Glomerular visceral epithelial cell (primary cell): ENCODE measurements at regions not wholly inside any gene's neighbourhood (a gene's known extent, or its start where the extent isn't known, plus 50 kb on each side); places are given as distances from the start of the nearest gene placed in this dataset.
"Not testable (repeated sequence)": the region's sequence is repeated elsewhere in the genome, so short reads cannot be mapped to it uniquely, and the experiment has no call there.

Experiments
- DNase-seq: peaks from one replicate; pipeline ENCODE4 v3.0.0-alpha.2; 2016; ENCODE audit errors: extremely low spot score

DNA sequence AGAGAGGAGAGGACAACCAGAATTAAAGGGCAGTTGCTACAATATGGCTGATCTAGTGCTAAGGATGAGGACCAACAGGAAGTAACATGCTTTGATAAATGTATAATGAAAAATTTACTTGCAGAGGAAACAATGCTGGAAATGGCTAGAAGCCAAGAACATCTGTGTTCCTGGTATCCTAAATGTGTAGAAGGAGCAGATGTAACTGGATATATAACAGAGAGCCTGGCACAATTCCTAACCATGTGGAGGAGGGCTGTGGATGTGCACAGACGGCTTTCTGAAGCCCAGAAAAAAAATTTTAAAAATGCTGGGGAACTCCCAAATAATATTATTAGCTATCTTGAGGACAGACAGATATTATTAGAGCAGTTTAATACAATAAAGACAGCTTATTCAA lies 159.4 kb upstream of the GBE1 start:
- no peak for DNase-seq

DNA sequence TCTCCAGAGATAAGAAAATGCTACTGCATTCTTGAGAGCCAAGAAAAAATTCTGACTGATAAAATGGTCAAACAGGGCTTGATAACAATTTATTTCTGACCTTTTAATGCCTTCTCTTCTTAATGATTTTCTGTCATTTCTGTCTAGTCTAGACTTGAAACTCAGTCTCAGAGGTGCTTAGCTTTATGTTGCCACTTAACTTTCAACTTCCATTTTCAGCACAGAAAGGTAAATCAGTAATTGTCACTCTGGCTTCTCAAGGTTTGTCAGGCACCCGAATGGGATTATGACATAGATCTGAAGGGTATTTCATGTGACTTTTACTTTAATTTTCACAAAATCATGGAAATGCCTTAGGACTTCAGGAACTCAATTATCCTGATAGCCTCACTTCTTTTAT lies 155.4 kb upstream of the GBE1 start:
- no peak for DNase-seq

DNA sequence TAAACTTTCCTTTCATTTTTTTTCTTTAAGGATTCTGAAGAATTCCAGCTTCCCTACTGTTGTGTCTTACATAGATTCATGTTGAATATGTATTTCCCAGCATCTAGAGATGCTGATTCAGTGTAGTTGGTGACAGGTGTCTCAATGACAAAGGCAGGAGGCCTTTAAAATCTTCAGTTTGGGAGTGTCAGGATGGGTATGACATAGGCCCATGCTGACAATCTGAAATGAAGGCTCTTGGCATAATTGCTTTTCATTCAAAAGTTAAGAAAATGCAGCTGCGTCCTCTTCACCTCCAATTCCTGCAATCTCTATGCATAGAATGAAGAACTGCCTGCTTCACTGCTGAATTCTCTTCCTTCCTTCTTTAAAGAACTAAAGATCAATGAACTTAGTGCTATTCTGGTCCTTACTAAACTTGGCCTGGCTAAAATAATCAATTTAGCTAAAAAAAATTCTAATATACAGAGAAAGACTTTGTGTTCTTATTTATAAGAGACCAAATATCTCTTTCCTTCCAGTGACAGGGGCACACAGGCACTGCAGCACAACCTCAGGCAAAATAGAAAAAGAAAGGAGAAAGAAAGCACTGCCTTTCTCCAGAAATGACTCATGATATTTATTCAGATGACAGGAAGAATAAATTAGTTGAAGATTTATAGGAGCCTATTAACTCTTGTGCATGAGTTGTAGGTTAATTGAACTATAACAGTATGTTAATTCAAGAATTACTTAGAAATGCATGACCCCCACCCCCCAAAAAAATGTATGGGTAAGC lies 152.6 kb upstream of the GBE1 start:
- no peak for DNase-seq

DNA sequence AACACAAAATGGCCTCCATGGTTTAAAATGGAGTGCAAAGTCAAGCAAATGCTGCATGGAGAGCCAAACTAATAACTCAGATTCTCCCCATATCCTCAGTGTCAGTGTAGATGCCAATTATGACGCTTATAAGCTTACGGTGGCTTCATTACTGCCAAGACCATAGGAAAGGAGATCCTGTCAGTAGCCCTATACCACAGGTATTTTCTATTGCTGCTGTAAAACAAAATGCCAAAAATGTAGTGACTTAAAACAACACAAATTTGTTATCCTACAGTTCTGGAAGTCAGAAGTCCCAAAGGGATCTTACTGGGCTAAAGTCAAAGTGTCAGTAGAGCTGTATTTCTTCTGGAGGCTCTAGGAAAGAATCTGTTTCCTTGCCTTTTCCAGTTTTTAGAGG lies 149.8 kb upstream of the GBE1 start:
- no peak for DNase-seq

DNA sequence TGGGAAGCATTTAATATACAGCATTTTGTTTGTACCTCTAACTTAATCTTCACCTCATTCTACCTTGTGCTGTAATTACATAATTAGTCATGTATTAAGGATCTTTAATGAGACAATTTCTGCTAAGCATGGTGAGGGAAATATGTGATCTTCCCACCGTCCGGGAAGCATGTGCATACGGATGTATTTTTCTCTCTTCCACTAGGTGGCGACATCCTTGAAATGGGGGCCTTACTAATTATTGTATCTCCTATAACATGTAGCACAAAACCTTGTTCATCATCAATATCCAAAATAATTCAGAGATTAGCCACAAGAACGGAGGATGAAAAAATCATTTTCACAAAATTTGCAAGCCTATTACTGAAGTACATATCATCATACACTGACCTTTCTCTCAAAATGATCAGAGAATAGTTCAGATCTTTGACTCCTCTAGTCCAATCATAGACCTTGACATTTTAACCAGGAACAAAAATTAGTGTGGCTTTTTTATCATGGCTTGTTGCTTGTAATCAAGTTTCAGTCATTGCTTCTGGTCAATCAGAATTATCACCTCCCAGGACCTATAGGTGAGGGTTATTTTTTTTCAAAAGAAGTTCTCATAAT lies 148.9 kb upstream of the GBE1 start:
- peak; percentile 38 for DNase-seq

DNA sequence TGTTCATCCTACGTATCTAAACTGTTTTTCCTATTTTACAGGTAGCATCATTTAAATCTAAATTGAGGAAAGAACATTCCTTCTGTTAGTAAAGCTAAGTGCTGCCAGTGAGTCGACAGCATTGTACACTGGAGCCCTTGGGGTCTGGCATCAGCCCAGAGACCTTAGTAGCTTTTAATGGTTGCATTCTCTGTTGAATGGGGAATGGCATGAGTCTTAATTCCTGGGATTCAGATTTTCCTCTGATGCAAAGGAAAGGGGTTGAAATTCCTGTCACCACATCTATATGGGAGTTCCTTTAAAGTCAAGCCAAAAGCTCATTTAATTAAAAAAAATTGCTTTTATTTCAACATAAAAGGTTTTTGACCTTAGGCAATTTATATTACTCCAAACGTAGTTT lies 148.4 kb upstream of the GBE1 start:
- no peak for DNase-seq

DNA sequence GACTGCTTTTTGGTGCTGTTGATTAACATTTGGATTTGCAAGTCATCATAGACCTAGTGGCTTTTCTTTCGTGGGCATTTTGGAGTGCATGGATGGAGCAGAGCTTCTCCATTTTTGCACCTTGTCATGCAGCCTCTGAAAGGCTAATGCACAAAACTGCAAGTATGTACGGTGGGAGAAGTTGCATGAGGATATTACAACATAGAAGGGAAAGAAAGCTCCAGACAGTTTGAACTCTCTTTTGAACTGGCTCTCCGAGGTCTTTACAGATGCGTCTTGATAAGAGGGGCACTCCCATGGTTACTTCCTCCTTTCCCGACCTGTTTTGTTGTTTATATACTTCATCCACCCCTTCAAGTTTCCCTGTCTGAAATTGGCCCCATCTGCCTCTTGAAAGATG lies 147.1 kb upstream of the GBE1 start:
- no peak for DNase-seq

DNA sequence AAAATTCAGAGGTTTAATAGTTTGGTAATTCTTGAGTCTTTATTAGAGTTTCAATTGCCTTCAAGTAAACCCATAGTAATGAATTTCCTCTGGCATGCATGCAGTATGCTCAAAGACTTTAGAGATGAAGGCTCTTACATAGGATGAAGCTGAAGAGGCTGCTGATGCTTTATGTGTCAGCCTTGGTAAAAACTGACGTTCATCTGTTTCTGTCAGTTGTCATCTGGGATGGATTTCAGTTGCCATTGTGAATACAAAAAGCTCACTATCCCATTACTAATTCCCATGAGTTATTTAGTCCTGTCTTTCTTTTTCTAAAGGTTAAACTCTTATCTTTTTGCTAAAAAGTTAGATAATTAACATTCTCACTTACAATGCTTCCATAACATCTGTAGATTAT lies 136.9 kb upstream of the GBE1 start:
- no peak for DNase-seq

DNA sequence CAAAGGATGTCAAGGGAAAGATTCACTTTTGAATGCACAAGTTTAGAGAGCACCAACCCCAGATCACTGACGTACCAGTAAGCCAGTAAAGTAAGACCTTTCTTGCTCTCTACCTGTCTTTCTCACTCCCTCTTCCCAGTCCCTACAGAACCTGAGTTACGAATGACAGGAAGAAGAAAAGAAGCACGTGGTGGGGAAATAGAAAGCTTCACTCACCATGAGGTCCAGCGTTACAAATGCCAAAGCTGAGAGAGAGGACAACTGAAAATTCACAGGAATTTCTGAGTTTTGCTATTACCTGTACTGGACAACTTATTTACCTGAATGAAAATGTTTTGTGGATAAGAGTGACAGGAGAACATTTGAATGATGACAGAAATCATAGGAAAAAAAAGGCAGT lies 133.2 kb upstream of the GBE1 start:
- DNase-seq = no peak

DNA sequence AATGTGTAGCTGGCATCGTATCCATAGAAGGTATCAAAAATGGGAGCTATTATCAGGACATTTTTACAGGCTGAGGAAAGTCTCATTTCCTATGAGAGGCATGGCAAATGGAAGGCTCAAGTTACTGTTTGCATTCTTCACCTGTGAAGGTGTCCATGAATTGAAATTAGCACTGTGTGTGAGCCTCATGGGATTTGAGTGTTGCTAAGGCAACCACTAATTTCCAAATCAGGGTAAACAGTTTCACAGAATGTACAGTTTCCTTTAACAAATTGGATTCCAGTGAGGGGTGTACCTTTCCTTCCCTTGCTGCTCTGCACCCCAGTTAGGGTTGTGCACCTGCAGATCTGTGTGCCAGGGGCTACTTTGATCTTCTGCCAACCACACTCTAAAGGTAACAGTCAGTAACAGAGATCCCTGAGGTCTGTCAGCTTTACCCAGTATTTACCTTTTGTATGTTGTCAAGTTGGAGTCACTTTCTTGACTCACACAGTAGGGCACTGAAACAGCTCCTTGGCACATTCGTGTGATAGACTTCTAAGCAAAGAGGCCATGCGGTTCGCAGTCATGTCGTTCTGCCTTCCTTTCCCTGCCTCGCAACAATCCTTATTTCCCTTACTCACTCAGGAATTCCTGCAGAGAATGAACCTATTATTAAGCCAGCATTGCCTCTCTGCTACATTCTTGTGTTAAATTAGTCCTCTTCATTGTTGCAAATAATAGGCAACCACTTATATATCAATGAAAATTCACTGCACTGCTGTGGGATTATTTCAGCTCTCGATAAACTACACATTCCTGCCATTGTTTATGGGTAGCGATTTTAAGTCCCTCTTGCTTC lies 129.8 kb upstream of the GBE1 start:
- no peak for DNase-seq

DNA sequence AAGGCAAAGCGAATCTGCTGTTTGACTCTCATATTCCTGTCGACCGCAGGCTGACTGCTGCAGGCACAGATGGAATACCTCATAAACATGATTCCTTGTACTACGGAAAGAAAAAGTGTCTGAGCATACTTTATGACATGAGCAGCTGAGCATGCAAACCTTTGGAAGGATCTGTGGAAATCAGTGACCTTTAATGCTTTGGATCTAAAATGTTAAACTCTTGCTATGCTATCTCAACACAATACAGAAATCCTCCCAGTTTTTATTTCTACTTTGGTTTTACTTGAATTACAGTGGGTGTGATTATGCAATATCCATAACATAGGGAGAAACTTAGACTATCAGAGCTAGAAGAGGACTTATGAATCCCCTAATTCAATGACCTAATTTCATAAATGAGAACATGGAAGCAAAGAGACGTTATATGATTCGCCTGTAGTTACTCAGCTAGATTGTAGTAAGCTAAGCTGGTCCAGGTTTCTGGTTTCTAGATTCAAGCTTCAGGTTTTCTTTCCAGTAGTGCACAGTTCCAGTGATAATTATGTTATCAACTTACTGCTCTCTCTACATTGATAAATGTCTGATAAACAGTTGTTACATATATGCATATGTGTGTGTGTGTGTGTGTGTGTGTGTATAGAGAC lies 127.6 kb upstream of the GBE1 start:
- no peak for DNase-seq

DNA sequence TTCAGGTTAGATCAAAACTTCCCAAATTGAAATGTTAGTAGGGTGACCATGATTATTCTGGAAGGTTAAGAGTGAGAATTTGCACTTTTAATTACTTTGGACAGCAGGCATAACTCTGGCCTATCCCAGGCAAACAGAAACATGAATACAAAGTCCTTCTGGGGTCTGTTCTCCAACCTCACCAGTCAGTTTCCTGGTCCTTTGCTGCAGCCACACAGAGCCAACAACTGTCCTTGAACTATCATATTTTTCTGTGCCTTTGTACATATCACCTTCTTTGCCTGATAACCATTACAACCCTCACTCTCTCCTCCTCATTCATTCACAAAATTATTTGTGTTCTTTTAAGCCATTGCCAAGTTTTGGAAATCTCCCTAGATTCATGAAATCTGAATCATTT lies 126.0 kb upstream of the GBE1 start:
- DNase-seq = no peak

DNA sequence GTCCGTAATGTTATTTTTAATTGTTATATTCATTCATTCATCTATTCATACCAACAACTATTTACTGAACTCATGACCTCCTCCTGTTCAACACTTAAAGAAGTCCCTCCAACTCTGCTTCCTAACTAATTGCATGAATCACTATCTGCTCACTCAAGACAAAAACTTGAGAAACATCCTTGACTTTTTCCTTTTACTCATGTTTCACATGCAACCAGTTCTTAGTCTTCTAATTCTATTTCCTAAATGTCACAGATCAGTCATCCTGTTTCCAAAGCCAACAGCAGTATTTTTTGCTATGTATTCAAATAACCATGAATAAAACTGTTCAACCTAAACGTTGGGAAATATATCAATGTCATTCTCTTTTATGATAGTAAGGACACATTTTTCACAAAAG lies 124.6 kb upstream of the GBE1 start:
- no peak for DNase-seq

DNA sequence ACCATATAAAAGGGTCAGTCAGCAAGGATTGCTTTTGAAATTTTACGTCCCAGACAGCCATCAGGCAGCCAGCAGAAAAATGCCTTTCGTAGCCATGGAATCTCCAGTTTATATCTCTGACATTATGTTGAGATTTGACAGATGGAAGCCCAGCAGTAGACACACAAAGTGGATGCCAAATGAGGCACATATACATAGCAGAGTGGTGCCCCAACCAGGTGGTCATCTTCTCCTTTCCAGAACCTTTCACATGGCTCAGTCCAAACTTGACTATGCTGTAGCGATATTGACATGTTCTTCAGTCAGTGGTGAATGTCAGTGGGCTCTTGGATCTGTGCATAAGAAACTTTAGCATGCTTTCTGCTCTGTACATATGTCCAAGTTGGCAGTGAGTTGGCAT lies 123.3 kb upstream of the GBE1 start:
- DNase-seq = no peak

DNA sequence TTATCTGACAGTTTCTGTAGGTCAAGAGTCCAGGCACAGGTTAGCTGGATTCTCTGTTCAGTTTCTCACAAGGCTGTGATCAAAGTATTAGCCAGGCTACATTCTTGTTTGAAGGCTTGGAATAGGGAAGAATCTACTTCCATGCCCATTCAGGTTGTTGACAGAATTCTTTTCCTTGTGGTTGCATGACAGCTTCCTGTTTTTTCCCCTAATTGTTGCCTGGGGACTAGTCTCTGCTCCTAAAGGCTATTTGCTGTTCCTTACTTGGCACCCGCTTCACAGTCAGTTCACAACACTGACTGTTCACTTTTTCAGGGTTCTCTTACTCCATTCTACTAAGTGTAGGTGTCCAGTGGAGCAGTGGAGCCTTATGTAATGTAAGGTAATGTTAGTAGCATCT lies 115.4 kb upstream of the GBE1 start:
- no peak for DNase-seq

DNA sequence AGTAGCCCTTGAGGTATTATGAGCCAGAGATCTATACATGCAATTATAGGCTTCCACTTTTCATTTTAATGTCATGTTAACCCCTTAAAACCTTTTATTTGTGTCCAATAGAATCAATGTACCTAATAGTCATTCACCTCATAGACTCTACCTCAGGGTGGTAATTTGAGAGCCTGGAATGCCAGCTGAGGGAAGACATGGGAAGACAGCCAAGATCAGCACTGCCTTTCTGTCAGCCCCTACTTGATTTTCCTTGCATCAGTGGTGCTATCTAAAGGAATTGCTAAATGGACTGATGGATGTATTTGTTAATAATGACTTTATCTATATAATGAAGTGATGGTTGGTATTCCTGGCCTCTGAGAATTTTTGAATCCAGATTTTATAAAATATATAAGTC lies 113.3 kb upstream of the GBE1 start:
- DNase-seq = peak; percentile 8

DNA sequence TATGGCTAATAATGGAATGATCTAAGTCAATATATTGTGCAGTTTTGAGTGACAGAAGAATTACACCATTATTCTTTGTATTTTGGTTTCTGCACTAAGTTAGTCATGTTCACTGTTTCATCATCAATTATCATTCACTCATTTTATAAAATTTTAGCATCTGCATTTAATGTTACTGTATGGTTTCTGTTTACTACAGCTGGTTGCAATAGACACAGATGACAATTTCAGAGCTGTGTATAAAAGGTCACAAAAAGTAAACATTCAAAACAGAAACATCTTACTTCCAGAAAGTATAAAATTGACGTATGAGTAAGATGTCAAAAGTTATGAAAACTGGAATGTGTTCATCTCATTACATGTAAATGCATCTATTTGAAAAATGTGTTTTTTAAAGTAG lies 111.1 kb upstream of the GBE1 start:
- no peak for DNase-seq

DNA sequence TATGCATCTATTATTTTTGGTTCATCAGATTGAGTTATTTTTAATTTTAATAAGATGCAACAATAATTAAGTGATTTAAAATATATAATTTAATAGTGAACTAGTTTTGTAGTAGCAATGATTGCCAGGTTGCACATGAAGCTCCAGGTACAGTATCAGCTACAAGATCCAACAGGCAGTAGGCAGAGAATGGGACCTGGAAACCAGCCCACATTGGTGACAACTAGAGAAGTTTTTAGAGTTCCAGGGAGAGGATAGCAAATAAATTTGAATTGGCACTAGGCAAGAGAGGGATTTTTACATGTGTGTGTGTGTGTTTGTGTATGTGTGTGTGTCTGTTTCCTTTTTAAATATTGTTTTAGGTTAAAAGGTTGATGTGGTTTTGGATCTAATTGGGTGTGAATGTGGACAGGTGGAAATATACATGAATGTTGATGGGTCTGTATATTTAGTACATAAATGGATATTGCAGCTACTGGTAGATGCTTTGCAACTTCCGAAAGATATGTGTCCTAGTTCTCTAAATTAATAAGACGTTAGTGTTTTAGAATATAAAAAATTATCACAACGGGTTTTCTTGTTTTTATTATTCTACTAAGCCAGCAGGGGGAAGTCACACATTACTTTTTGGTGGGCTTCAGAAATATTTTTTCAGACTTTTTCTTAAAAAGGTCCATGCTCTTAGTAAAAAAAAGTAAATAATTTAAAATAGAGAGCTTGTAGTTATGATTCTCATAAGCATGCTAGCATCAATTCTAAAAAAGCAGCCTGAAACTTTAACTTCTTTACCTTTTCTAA lies 110.1 kb upstream of the GBE1 start:
- no peak for DNase-seq

DNA sequence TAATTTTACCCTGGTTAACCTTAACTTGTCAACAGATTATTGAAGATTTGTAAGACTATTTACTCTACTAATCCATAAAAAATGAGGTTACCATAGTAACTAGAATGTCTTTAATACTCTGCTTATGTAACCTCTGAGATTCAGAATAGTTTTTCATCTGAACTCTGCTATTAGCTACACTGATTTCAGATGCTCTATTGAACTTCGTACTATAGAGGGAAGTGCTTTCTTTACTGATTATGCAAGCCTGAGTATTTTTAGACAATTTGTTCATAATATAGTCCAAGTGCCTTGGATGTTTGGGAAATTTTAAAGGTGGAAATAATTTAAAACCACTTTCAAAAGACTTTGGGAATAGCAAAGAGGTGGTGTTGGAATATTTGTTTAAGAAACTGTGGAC lies 107.9 kb upstream of the GBE1 start:
- no peak for DNase-seq

DNA sequence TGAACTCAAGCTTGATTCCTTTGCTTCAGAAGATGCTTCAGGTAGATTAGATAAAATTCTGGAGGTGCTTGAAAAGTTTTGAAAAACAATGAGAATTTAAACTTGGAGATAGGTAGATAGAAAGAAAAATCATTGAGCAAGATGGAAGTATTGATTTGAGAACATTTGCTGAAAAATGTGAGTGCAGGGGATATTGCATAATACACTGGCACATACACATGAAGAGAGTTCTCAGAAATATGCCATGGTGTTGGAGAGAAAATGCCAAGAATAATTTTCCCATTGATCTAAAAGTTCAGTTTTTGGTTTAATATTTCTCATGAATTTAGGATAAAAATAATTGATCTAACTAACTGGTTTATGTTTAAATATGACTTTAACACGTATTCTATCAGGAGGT lies 107.2 kb upstream of the GBE1 start:
- no peak for DNase-seq

DNA sequence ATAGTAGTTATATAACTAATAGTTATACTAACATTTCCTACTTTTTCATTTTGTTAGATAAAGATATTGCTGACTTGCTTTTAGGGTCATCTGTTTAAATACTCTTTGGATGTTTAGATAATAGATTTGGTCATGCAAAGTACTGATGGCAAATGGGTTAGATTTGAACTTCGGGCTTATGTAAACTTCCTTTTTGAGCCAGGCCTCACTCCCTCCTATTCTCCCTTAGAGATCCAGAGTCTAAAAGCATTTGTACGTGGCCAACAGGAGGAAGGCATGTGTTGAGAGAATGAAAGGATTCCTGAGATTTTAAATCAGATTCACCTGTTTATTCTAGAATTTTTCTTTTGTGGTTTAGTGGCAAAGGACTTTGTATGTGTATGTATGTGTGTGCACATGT lies 106.4 kb upstream of the GBE1 start:
- no peak for DNase-seq

DNA sequence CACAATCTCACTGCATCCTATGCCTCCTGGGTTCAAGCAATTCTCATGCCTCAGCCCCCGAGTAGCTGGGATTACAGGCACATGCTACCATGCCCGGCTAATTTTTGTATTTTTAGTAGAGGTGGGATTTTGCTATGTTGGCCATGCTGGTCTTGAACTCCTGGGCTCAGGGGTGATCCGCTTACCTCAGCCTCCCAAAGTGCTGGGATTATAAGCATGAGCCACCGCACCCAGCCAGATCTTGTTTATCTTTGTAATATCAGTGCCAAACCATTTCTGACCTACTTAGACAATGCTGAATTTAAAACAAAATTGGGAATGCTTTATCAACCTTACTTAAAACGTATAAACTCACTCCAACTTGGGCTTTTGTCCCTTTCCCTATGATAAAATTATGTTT lies 103.7 kb upstream of the GBE1 start:
- not testable (repeated sequence) for DNase-seq
